GM18511 (cell line): ENCODE measurements at regions not wholly inside any gene's neighbourhood (a gene's known extent, or its start where the extent isn't known, plus 50 kb on each side); places are given as distances from the start of the nearest gene placed in this dataset.

Experiments
- ATAC-seq: cut with Tn5 transposase; IDR thresholded peaks from one replicate; pipeline ENCODE4 v1.9.1; 2021; ENCODE audit warnings: mild to moderate bottlenecking, moderate library complexity; ENCODE audit not compliant: unreplicated experiment

GRCh38 chr4:112845386-112845785 is 204.1 kb upstream of the ANK2 start:
- no peak for ATAC-seq

GRCh38 chr4:112847045-112847444 is 202.4 kb upstream of the ANK2 start:
- ATAC-seq = no peak

- ATAC-seq = no peak
Measured at GRCh38 chr4:112847781-112848180, 201.7 kb upstream of the ANK2 start.

- no peak for ATAC-seq
Measured at GRCh38 chr4:112848911-112849310, 200.5 kb upstream of the ANK2 start.

GRCh38 chr4:112852601-112853000 is 196.9 kb upstream of the ANK2 start:
- ATAC-seq = no peak

GRCh38 chr4:112853662-112854256 is 195.7 kb upstream of the ANK2 start:
- ATAC-seq = no peak

- ATAC-seq = no peak
Measured at GRCh38 chr4:112854420-112854819, 195.0 kb upstream of the ANK2 start.

- no peak for ATAC-seq
Measured at GRCh38 chr4:112855058-112855457, 194.4 kb upstream of the ANK2 start.

- no peak for ATAC-seq
Measured at GRCh38 chr4:112857461-112857860, 192.0 kb upstream of the ANK2 start.

- no peak for ATAC-seq
Measured at GRCh38 chr4:112858751-112859150, 190.7 kb upstream of the ANK2 start.

- no peak for ATAC-seq
Measured at GRCh38 chr4:112859456-112860184, 189.8 kb upstream of the ANK2 start.

GRCh38 chr4:112860830-112861690 is 188.4 kb upstream of the ANK2 start:
- no peak for ATAC-seq

- ATAC-seq = no peak
Measured at GRCh38 chr4:112861691-112862674, 187.5 kb upstream of the ANK2 start.

- ATAC-seq = no peak
Measured at GRCh38 chr4:112865443-112865842, 184.0 kb upstream of the ANK2 start.

GRCh38 chr4:112876316-112876715 is 173.1 kb upstream of the ANK2 start:
- ATAC-seq = no peak

GRCh38 chr4:112881842-112882241 is 167.6 kb upstream of the ANK2 start:
- ATAC-seq = no peak

- no peak for ATAC-seq
Measured at GRCh38 chr4:112882286-112882685, 167.2 kb upstream of the ANK2 start.

- no peak for ATAC-seq
Measured at GRCh38 chr4:112884406-112884805, 165.0 kb upstream of the ANK2 start.

- no peak for ATAC-seq
Measured at GRCh38 chr4:112885897-112886296, 163.6 kb upstream of the ANK2 start.

GRCh38 chr4:112888622-112889021 is 160.8 kb upstream of the ANK2 start:
- no peak for ATAC-seq

GRCh38 chr4:112889199-112889598 is 160.3 kb upstream of the ANK2 start:
- ATAC-seq = peak; percentile 41
